HG03196 (cell line): ENCODE measurements at regions not wholly inside any gene's neighbourhood (a gene's known extent, or its start where the extent isn't known, plus 50 kb on each side); places are given as distances from the start of the nearest gene placed in this dataset.
"Not testable (repeated sequence)": the region's sequence is repeated elsewhere in the genome, so short reads cannot be mapped to it uniquely, and the experiment has no call there.

Source experiments
- ATAC-seq: cut with Tn5 transposase; IDR thresholded peaks from one replicate; pipeline ENCODE4 v1.9.1; 2021; ENCODE audit not compliant: unreplicated experiment

- ATAC-seq = no peak
Observed at GRCh38 chr2:175832866-175833265, 169.2 kb downstream of the LNPK start.

DNA sequence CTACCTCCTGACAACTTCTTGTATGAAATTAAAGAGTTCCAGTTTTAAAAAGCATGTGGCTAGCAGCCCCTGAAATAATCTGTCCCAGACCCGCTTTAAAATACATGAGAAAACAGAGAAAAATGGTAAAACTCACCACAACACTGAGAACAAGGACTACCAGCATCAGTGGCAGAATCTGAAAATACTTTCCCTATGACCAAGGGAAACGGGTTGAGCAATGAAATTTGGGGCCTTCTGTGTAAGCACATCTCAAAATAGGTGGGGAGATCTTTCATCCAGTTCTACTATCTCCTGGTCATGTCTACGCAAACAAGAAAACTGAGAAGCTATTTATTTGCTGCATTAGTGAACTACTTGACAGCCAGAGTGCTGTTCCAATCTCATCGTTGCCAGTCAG lies 172.3 kb downstream of the LNPK start:
- ATAC-seq = no peak

DNA sequence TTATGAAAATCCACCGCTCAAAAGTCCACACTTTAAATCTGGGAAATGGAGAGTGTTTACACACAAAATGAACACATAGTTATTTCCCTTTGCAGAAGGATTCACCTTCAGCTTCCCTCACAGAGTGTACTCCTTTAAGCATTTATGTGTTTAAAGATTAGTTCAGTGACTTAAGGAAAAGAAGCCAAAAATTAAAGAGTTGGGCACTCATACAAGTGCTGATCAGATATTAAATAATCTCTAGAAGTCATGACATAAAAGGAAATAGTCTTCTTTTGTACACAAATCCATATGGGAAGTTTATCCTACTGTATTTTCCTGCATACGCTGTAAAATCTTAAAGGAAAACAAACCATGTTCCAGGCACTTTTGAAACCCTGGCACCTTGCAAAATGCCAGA lies 174.2 kb downstream of the LNPK start:
- no peak for ATAC-seq

DNA sequence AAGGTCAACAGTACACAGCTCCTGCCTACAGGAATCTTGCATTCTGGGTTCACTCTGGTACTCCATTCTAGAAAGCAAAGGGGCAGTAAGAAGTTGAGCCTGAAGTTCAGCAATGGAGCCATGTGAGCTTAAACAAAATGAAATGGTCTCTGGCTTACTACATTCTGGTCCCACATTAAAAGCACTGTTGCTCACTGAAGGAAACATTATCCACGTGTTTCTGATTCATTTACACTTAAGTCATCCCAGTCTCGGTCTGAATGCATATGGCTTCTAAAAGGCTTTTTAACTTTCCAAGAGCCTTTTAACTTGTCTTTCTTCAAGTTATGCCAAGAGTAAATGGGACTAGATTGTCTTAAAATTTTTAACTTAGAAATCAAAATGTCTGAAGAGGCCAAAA lies 177.8 kb downstream of the LNPK start:
- no peak for ATAC-seq

DNA sequence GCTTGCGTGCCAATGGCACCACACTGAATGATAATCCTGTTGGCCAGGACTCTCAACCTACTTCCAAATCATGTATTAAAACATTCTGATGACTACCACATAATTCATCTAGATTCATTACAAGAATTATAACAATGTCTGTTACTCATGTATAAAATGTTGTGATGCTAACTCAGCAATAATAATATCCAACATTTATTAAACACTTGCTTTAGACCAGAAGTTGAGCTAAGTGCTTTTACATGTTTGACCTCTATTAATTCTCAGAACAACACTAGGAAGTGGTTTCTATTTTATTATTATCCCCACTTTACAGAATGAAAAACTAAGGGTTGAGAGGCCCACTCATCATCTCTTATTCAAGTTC lies 178.4 kb downstream of the LNPK start:
- no peak for ATAC-seq

DNA sequence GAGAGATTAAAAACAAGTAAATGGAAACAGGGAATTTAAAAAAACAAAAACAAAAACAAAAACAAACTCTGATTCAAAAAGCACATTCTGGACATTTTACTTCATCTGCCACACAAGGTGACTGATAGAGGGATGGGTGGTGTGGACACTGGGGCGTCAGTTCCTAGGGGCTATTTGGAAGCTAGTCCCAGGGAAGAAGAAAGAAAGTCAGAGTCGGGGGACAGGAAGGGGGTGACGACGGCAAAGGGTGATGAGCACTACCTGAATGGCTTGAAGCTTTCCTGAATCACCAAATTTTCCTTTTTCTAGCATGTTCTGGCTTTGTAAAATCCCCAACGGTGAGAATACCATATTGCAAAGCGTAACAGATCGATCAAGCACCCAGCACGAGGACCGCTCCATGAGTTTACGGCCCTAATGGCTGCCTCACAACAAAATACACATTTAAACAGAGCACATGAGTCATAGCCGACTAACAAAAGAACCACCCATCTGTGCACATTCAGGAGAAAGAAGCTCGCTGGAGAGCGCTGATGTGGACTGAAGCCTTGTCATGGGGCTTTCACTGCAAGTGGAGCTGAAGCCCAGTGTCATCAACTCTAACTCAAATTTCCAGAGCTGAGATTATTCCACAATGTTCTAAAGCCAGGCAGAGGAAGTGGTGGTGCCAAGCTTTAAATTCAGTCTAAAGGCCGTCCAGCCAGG lies 178.9 kb downstream of the LNPK start:
- no peak for ATAC-seq

- ATAC-seq = no peak
Observed at GRCh38 chr2:175817221-175817620, 184.8 kb downstream of the LNPK start.

- no peak for ATAC-seq
Observed at GRCh38 chr2:175815537-175815936, 186.5 kb downstream of the LNPK start.

DNA sequence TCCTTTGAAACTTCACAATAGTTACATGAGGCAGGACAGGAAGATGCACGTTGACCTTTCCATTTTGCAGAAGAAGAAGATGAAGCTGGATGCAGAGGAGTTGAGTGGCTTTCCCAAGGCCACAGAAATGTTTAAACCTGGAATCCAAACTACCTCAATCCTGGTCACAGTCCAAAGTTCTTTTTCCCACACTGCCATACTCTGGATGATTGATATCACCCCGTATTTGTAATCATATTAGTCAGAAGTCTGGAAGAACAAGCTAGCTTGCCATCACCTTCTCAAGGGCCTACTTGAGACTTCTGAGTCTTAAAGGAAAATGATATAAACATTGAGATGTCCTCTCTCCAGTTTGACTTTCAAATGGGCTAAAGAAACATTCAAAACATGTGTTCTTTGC lies 190.1 kb downstream of the LNPK start:
- ATAC-seq = no peak

DNA sequence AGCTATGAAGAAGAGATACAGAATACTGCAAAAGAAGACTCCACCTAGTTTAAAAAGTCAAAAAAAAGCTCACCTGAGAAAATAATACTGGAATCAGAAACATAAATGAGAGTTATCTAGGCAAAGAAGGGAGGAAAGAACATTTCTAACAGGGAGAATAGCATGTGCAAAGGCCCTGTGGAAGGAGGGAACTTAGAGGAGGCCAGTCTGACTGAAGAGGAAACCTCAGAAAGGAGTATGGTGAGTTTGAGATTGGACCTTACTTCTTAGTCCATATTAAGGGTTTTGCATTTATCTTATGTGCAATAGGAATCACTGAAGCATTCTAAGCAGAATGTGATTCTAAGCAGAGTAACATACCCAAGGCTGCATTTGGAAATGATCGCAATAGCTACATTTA lies 193.2 kb downstream of the LNPK start:
- ATAC-seq = no peak

- ATAC-seq = no peak
Observed at GRCh38 chr2:175808078-175808477, 194.0 kb downstream of the LNPK start.

DNA sequence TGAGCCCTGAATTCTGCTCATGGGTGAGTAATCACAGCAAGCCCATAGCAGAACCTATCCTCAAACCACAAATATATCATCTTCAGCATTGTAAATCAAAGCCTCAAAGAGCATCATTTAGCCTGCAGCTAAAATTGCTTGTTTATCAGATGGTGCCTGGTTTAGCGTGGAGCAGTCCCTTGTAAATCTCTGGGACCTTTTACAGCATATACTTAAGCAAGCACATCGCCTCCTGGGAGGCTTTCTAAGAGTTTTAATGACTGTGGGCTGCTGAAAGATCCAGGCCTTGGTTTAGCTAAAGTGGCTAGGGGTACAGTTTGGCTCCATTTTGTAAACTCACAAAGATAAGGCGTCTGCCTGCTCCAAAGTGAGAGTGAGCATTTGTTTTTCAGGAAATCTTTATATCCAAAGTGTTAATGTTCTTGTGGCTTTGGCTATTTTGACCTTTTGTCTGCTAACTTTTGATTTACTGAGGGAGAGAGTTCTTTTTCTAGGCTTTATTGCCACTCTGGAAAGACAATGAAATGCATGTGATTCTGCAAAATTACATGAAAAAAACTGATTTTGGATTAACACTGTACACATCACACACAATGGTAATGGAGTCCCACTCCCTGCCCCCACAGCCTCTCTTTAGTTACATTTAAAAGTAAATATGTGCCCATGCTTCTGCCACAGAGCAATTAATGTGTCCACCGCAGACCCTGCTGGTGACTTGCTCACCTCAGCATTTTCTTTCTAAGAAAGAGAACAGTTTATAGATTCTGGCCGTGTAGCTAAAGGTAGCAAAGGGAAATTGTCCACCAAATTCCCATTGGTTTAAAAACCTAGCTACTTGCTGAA lies 194.8 kb downstream of the LNPK start:
- ATAC-seq = no peak

GRCh38 chr2:175806570-175806969 lies 195.5 kb downstream of the LNPK start:
- ATAC-seq = no peak

- ATAC-seq = no peak
Observed at GRCh38 chr2:175806125-175806490, 196.0 kb downstream of the LNPK start.

- ATAC-seq = no peak
Observed at GRCh38 chr2:175805442-175806124, 196.5 kb downstream of the LNPK start.

- no peak for ATAC-seq
Observed at GRCh38 chr2:175804122-175804521, 197.9 kb downstream of the LNPK start.

- not testable (repeated sequence) for ATAC-seq
Observed at GRCh38 chr2:175796422-175796821, 205.6 kb downstream of the LNPK start.

DNA sequence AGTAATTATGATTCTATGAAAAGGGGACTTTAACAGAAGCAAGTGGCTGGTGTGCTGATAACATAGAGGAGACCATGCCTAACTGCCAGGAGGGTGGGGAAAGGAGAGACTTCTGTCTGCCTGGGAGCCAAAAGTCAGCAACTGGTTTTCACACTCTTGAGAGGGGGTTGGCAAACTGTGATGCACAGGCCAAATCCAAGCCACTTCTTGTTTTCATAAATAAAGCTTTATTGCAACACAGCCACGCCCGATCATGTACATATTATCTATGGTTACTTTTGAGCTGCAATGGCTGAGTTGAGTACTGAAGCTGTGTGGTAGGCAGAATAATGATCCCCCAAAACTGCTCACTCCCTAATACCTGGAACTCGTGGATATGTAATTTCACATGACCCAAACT lies 208.4 kb downstream of the LNPK start:
- no peak for ATAC-seq

DNA sequence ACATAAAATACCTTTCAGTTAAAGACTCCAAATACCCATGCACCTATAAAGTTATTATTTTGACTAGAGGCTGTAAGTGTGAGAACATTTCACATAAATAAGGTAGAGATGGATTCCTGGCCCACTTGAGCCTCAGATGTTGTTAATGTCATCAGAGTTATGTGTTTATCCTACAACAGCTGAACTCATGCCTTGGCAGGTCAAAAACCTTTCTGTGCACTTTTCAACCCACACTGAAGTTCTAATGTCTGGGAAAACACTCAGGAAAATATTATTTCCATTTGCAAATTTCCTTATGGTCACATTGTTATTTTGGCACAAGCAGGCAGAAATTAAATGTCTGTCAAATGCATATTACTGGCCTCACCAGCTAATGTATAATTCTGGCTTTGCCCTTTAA lies 209.2 kb downstream of the LNPK start:
- ATAC-seq = no peak

- no peak for ATAC-seq
Observed at GRCh38 chr2:175792199-175792598, 209.9 kb downstream of the LNPK start.

- ATAC-seq = no peak
Observed at GRCh38 chr2:175786471-175787124, 215.5 kb downstream of the LNPK start.

DNA sequence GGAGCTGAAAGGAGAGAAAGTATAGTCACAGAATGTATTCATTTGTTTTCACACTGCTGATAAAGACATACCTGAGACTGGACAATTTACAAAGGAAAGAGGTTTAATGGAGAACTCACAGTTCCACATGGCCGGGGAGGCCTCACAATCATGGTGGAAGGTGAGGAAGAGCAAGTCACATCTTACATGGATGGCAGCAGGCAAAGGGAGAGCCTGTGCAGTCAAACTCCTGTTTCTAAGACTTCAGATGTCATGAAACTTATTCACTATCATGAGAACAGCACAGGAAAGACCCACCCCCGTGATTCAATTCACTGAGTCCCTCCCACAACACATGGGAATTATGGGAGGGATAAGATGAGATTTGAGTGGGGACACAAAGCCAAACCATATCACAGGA lies 224.7 kb downstream of the LNPK start:
- ATAC-seq = not testable (repeated sequence)
